SKM-1 treated with dmso at 0.1 percent for 144 hours (cell line): ENCODE measurements at regions not wholly inside any gene's neighbourhood (a gene's known extent, or its start where the extent isn't known, plus 50 kb on each side); places are given as distances from the start of the nearest gene placed in this dataset.

Experiments
- DNase-seq: peaks from one replicate; lab custom pipeline; 2025; ENCODE audit not compliant: unreplicated experiment; lab: John Stamatoyannopoulos, UW

- DNase-seq, result no peak
Observed at GRCh38 chr15:81442454-81442853, 68.4 kb upstream of the TMC3 start.

GRCh38 chr15:81434851-81435250 is 60.8 kb upstream of the TMC3 start:
- no peak for DNase-seq

GRCh38 chr15:81433462-81433861 is 59.4 kb upstream of the TMC3 start:
- no peak for DNase-seq

GRCh38 chr15:81432179-81432578 is 58.2 kb upstream of the TMC3 start:
- DNase-seq, result no peak

- no peak for DNase-seq
Observed at GRCh38 chr15:81427176-81427575, 53.2 kb upstream of the TMC3 start.

GRCh38 chr15:81425905-81426304 is 51.9 kb upstream of the TMC3 start:
- no peak for DNase-seq
